ENCODE measurements at regions not wholly inside any gene's neighbourhood (a gene's known extent, or its start where the extent isn't known, plus 50 kb on each side); places are given as distances from the start of the nearest gene placed in this dataset.

- no peak for TF ChIP-seq CTCF (IDR thresholded peaks at IDR 0.05; ENCODE audit: low read length)
- no peak for TF ChIP-seq EZH2 (IDR thresholded peaks at IDR 0.05; ENCODE audit: borderline replicate concordance, low read length)
These were observed 342.7 kb downstream of the PLPP3 start for GRCh38 chr1:56236688-56237087.
